Caco-2 (cell line): ENCODE measurements at regions not wholly inside any gene's neighbourhood (a gene's known extent, or its start where the extent isn't known, plus 50 kb on each side); places are given as distances from the start of the nearest gene placed in this dataset.

Source experiments
- BruUV-seq: library from RNA; stranded (reverse); fragments of 400-500 nt; replicated peaks from 2 replicates; lab custom pipeline; 2021; lab: Mats Ljungman, UMichigan
- CTCF ChIA-PET: fragments of 300-600 bp; sonication (Branson Sonifier 250); formaldehyde crosslinking; loops from one replicate; lab custom pipeline; 2022; ENCODE audit warnings: antibody characterized with exemption; lab: Charles Lee
- POLR2A ChIA-PET: fragments of 300-600 bp; sonication (Branson Sonifier 250); formaldehyde crosslinking; loops from one replicate; lab custom pipeline; 2022; ENCODE audit warnings: antibody characterized with exemption; lab: Charles Lee
- DNase-seq, 2 experiments: peaks; one replicate each; pipeline versions ENCODE4 v3.0.0 to v3.0.0-alpha.2; 2020 to 2022
- H3K27me3 ChIP-seq: replicated peaks from 2 replicates; pipeline ENCODE4 v1.6.0; 2011; ENCODE audit warnings: low read length; ENCODE audit not compliant: control insufficient read depth, insufficient read depth
- H3K36me3 ChIP-seq: 2 replicates; pipeline ENCODE4 v1.5.1; 2011; ENCODE audit warnings: low read length; ENCODE audit not compliant: control insufficient read depth, insufficient read depth
- H3K4me1 ChIP-seq: fragments of 250-450 bp; sonication (Bioruptor Pico); 2 replicates; pipeline ENCODE4 v1.5.1; 2020; ENCODE audit warnings: mild to moderate bottlenecking
- H3K4me3 ChIP-seq: 2 replicates; pipeline ENCODE4 v1.5.1; 2011; ENCODE audit warnings: low read depth, mild to moderate bottlenecking, control low read depth, low read length
- H3K9me3 ChIP-seq: fragments of 250-450 bp; sonication (Bioruptor Pico); 2 replicates; pipeline ENCODE4 v1.5.1; 2020; ENCODE audit warnings: mild to moderate bottlenecking, moderate library complexity
- H3K27ac Mint-ChIP-seq: one replicate; pipeline ENCODE4 v1.8.0; 2022; ENCODE audit warnings: mixed read lengths; ENCODE audit not compliant: unreplicated experiment
- H3K27me3 Mint-ChIP-seq: one replicate; pipeline ENCODE4 v1.8.0; 2022; ENCODE audit warnings: mixed read lengths; ENCODE audit not compliant: insufficient read depth, unreplicated experiment
- H3K36me3 Mint-ChIP-seq: one replicate; pipeline ENCODE4 v1.8.0; 2022; ENCODE audit warnings: mild to moderate bottlenecking, mixed read lengths; ENCODE audit not compliant: insufficient read depth, unreplicated experiment
- H3K4me1 Mint-ChIP-seq: one replicate; pipeline ENCODE4 v1.8.0; 2022; ENCODE audit warnings: low read depth, mixed read lengths; ENCODE audit not compliant: unreplicated experiment
- H3K4me3 Mint-ChIP-seq: one replicate; pipeline ENCODE4 v1.8.0; 2022; ENCODE audit warnings: mild to moderate bottlenecking, moderate library complexity, mixed read lengths; ENCODE audit not compliant: unreplicated experiment
- H3K9me3 Mint-ChIP-seq: one replicate; pipeline ENCODE4 v1.8.0; 2022; ENCODE audit warnings: mixed read lengths; ENCODE audit not compliant: unreplicated experiment
- CTCF ChIP-seq, 2 experiments: fragments of 200-600 bp in 1 of 2; IDR thresholded peaks; 1 replicate in 1 of 2; 2 replicates in 1 of 2; pipeline versions ENCODE4 v1.5.1 to v1.8.0; 2011 to 2022; ENCODE audit warnings: antibody characterized with exemption in 1 of 2, control low read depth in 1 of 2, inconsistent platforms in 1 of 2, low read depth in 1 of 2, low read length in 1 of 2, mild to moderate bottlenecking in 1 of 2, moderate library complexity in 1 of 2; ENCODE audit not compliant: insufficient read depth in 1 of 2, severe bottlenecking in 1 of 2, unreplicated experiment in 1 of 2
- intact Hi-C: fragments of 100-400 bp; cut with micrococcal nuclease; formaldehyde crosslinking; loops from one replicate; pipeline ENCODE4 v1.10.0; 2022; ENCODE audit not compliant: unreplicated experiment

GRCh38 chr7:1345796-1346755 is 113.2 kb downstream of the MICALL2 start:
- no peak overlapping the region for H3K4me3 ChIP-seq
- no peaks in the 10 kb centered on the region for H3K36me3 ChIP-seq
- no peak for TF ChIP-seq CTCF (IDR thresholded peaks at IDR 0.05; ENCODE audit: insufficient read depth in 1 of 2, low read depth in 1 of 2, low read length in 1 of 2, severe bottlenecking in 1 of 2, unreplicated experiment in 1 of 2)
- no peak for DNase-seq
- no TSS peak for BruUV-seq
- H3K9me3 ChIP-seq: no peaks in the 10 kb centered on the region; the same call in 1 of the 2 replicates
- H3K4me1 ChIP-seq: no peaks in the 10 kb centered on the region
- H3K27me3 ChIP-seq: no peaks in the 10 kb centered on the region; the same call in 1 of the 2 replicates
- intact Hi-C loops: no loop called here
- H3K36me3 Mint-ChIP-seq: no peaks in the 10 kb centered on the region
- CTCF ChIA-PET: no interaction called here
- H3K9me3 Mint-ChIP-seq: no peaks in the 10 kb centered on the region
- H3K27ac Mint-ChIP-seq: peak overlapping the region; percentile 42
- H3K4me1 Mint-ChIP-seq: no peaks in the 10 kb centered on the region
- H3K27me3 Mint-ChIP-seq: peaks cover 6% of the 10 kb centered on the region
- POLR2A ChIA-PET: no interaction called here
- H3K4me3 Mint-ChIP-seq: no peak overlapping the region

GRCh38 chr7:1346851-1347250 is 112.4 kb downstream of the MICALL2 start:
- no peak overlapping the region for H3K27ac Mint-ChIP-seq
- no peaks in the 10 kb centered on the region for H3K4me1 Mint-ChIP-seq
- DNase-seq: no peak
- ChIA-PET POLR2A (no interaction called here), CTCF (no interaction called here)
- BruUV-seq: no TSS peak
- Histone ChIP-seq H3K36me3 (no peaks in the 10 kb centered on the region), H3K4me1 (no peaks in the 10 kb centered on the region), H3K27me3 (no peaks in the 10 kb centered on the region; the same call in 1 of the 2 replicates), H3K9me3 (no peaks in the 10 kb centered on the region; the same call in 1 of the 2 replicates), H3K4me3 (no peak overlapping the region)
- TF ChIP-seq CTCF (IDR thresholded peaks at IDR 0.05; ENCODE audit: insufficient read depth in 1 of 2, low read depth in 1 of 2, low read length in 1 of 2, severe bottlenecking in 1 of 2, unreplicated experiment in 1 of 2): no peak
- peaks cover 4% of the 10 kb centered on the region for H3K27me3 Mint-ChIP-seq
- no peak overlapping the region for H3K4me3 Mint-ChIP-seq
- no peaks in the 10 kb centered on the region for H3K36me3 Mint-ChIP-seq
- intact Hi-C loops: no loop called here
- H3K9me3 Mint-ChIP-seq: no peaks in the 10 kb centered on the region

- ChIA-PET CTCF (no interaction called here), POLR2A (no interaction called here)
- Mint-ChIP-seq H3K4me3 (no peak overlapping the region), H3K27ac (no peak overlapping the region), H3K9me3 (no peaks in the 10 kb centered on the region), H3K36me3 (no peaks in the 10 kb centered on the region), H3K27me3 (peaks cover 4% of the 10 kb centered on the region), H3K4me1 (no peaks in the 10 kb centered on the region)
- Histone ChIP-seq H3K27me3 (no peaks in the 10 kb centered on the region; the same call in 1 of the 2 replicates), H3K36me3 (no peaks in the 10 kb centered on the region), H3K4me3 (no peak overlapping the region), H3K9me3 (no peaks in the 10 kb centered on the region; the same call in 1 of the 2 replicates), H3K4me1 (no peaks in the 10 kb centered on the region)
- BruUV-seq: no TSS peak
- intact Hi-C loops: no loop called here
- TF ChIP-seq CTCF (IDR thresholded peaks at IDR 0.05; ENCODE audit: insufficient read depth in 1 of 2, low read depth in 1 of 2, low read length in 1 of 2, severe bottlenecking in 1 of 2, unreplicated experiment in 1 of 2): no peak
- DNase-seq: no peak
These were observed 111.0 kb downstream of the MICALL2 start for GRCh38 chr7:1348096-1348822.
